Smooth muscle cell (in vitro differentiated cells): ENCODE measurements at regions not wholly inside any gene's neighbourhood (a gene's known extent, or its start where the extent isn't known, plus 50 kb on each side); places are given as distances from the start of the nearest gene placed in this dataset.

Experiments used
- DNase-seq: peaks from one replicate; lab custom pipeline; 2025; ENCODE audit not compliant: unreplicated experiment; lab: John Stamatoyannopoulos, UW
- H2AFZ ChIP-seq: fragments of 200-600 bp; sonication (generic); 2 replicates; pipeline ENCODE4 v1.6.0; 2016; ENCODE audit warnings: antibody characterized with exemption, low read depth, mild to moderate bottlenecking
- H3F3A ChIP-seq: fragments of 200-600 bp; sonication (generic); 2 replicates; pipeline ENCODE4 v1.6.0; 2017; ENCODE audit warnings: antibody characterized with exemption, low read depth
- H3K27ac ChIP-seq: fragments of 200-600 bp; sonication (generic); 2 replicates; pipeline ENCODE4 v1.5.1; 2016; ENCODE audit warnings: low read depth, mild to moderate bottlenecking
- H3K27me3 ChIP-seq: fragments of 200-600 bp; sonication (generic); 2 replicates; pipeline ENCODE4 v1.6.1; 2016; ENCODE audit warnings: low read depth, mild to moderate bottlenecking
- H3K36me3 ChIP-seq: fragments of 200-600 bp; sonication (generic); 2 replicates; pipeline ENCODE4 v1.5.1; 2016; ENCODE audit warnings: low read depth
- H3K4me1 ChIP-seq: fragments of 200-600 bp; sonication (generic); 2 replicates; pipeline ENCODE4 v1.5.1; 2016; ENCODE audit warnings: low read depth
- H3K4me2 ChIP-seq: fragments of 200-600 bp; sonication (generic); 2 replicates; pipeline ENCODE4 v1.6.0; 2016; ENCODE audit warnings: mild to moderate bottlenecking
- H3K4me3 ChIP-seq: fragments of 200-600 bp; sonication (generic); 2 replicates; pipeline ENCODE4 v1.5.1; 2016; ENCODE audit warnings: mild to moderate bottlenecking
- H3K79me2 ChIP-seq: fragments of 200-600 bp; sonication (generic); 2 replicates; pipeline ENCODE4 v1.6.0; 2016; ENCODE audit warnings: low read depth, mild to moderate bottlenecking
- H3K9ac ChIP-seq: fragments of 200-600 bp; sonication (generic); 2 replicates; pipeline ENCODE4 v1.6.0; 2016; ENCODE audit warnings: low read depth
- H3K9me3 ChIP-seq: fragments of 200-600 bp; sonication (generic); replicated peaks from 2 replicates; pipeline ENCODE4 v1.5.1; 2016; ENCODE audit warnings: low read depth
- H4K20me1 ChIP-seq: fragments of 200-600 bp; sonication (generic); 2 replicates; pipeline ENCODE4 v1.6.0; 2016; ENCODE audit warnings: low read depth
- CTCF ChIP-seq: fragments of 200-600 bp; sonication (generic); IDR thresholded peaks from 2 replicates; pipeline ENCODE4 v1.5.1; 2017; ENCODE audit warnings: borderline replicate concordance, mild to moderate bottlenecking, antibody characterized with exemption; ENCODE audit not compliant: insufficient read depth, poor library complexity, severe bottlenecking
- WGBS: methylation state at CpG from one replicate; pipeline ENCODE4 v1.1.7; 2016; ENCODE audit warnings: low lambda C conversion rate; 5-methylcytosine and 5-hydroxymethylcytosine counted together

GRCh38 chr15:96889734-96890480 lies 559.4 kb downstream of the NR2F2 start:
- H3K36me3 ChIP-seq = no peaks in the 10 kb centered on the region
- no peaks in the 10 kb centered on the region for H4K20me1 ChIP-seq
- no peak for TF ChIP-seq CTCF
- H3K27ac ChIP-seq = no peak overlapping the region
- no peak overlapping the region for H3K9ac ChIP-seq
- H3F3A ChIP-seq = no peaks in the 10 kb centered on the region
- peak overlapping the region; percentile 37 for H3K4me2 ChIP-seq
- 80% methylated on average over 6 of the region's 6 CpGs for WGBS
- H3K4me1 ChIP-seq = peaks cover 32% of the 10 kb centered on the region
- DNase-seq = no peak
- H2AFZ ChIP-seq = peak overlapping the region; percentile 38
- no peaks in the 10 kb centered on the region for H3K79me2 ChIP-seq
- H3K4me3 ChIP-seq = peak overlapping the region; percentile 22
- peaks cover 13% of the 10 kb centered on the region for H3K27me3 ChIP-seq
- H3K9me3 ChIP-seq = no peaks in the 10 kb centered on the region

GRCh38 chr15:96891046-96891445 lies 560.5 kb downstream of the NR2F2 start:
- H3K79me2 ChIP-seq = no peaks in the 10 kb centered on the region
- H3K27me3 ChIP-seq = peaks cover 22% of the 10 kb centered on the region
- no peaks in the 10 kb centered on the region for H4K20me1 ChIP-seq
- no peak for DNase-seq
- H3K27ac ChIP-seq = no peak overlapping the region
- peaks cover 32% of the 10 kb centered on the region for H3K4me1 ChIP-seq
- TF ChIP-seq CTCF = no peak
- no peak overlapping the region for H3K9ac ChIP-seq
- no peaks in the 10 kb centered on the region for H3K36me3 ChIP-seq
- no peaks in the 10 kb centered on the region for H3F3A ChIP-seq
- WGBS = 55% methylated on average over 4 of the region's 4 CpGs
- no peak overlapping the region for H2AFZ ChIP-seq
- no peaks in the 10 kb centered on the region for H3K9me3 ChIP-seq
- H3K4me3 ChIP-seq = no peak overlapping the region
- no peak overlapping the region for H3K4me2 ChIP-seq

- no peak overlapping the region for H2AFZ ChIP-seq
- peaks cover 32% of the 10 kb centered on the region for H3K4me1 ChIP-seq
- H3K79me2 ChIP-seq = no peaks in the 10 kb centered on the region
- H3K4me3 ChIP-seq = no peak overlapping the region
- no peaks in the 10 kb centered on the region for H4K20me1 ChIP-seq
- no peak overlapping the region for H3K9ac ChIP-seq
- no peak for DNase-seq
- peak; percentile 42 for TF ChIP-seq CTCF
- no peaks in the 10 kb centered on the region for H3K36me3 ChIP-seq
- H3K9me3 ChIP-seq = no peaks in the 10 kb centered on the region
- H3F3A ChIP-seq = no peaks in the 10 kb centered on the region
- peaks cover 24% of the 10 kb centered on the region for H3K27me3 ChIP-seq
- 32% methylated on average over 5 of the region's 5 CpGs for WGBS
- no peak overlapping the region for H3K4me2 ChIP-seq
- no peak overlapping the region for H3K27ac ChIP-seq
Measured at GRCh38 chr15:96893159-96893906, 562.8 kb downstream of the NR2F2 start.
